ENCODE measurements at regions not wholly inside any gene's neighbourhood (a gene's known extent, or its start where the extent isn't known, plus 50 kb on each side); places are given as distances from the start of the nearest gene placed in this dataset.

GRCh38 chr2:238584617-238585016 lies 157.9 kb downstream of the ASB1 start:
- DNase-seq, result no peak

GRCh38 chr2:238585836-238586821 lies 159.4 kb downstream of the ASB1 start:
- no peak for DNase-seq

GRCh38 chr2:238586931-238587775 lies 160.4 kb downstream of the ASB1 start:
- no peak for DNase-seq

GRCh38 chr2:238587776-238588660 lies 161.3 kb downstream of the ASB1 start:
- DNase-seq, result no peak

- DNase-seq, result no peak
Observed at GRCh38 chr2:238589591-238590460, 163.1 kb downstream of the ASB1 start.

- no peak for DNase-seq
Observed at GRCh38 chr2:238591732-238592131, 165.0 kb downstream of the ASB1 start.

GRCh38 chr2:238593236-238593635 lies 166.5 kb downstream of the ASB1 start:
- DNase-seq, result no peak

GRCh38 chr2:238593678-238594077 lies 167.0 kb downstream of the ASB1 start:
- DNase-seq, result no peak

- no peak for DNase-seq
Observed at GRCh38 chr2:238594796-238595749, 168.3 kb downstream of the ASB1 start.

- DNase-seq, result no peak
Observed at GRCh38 chr2:238595750-238596570, 169.2 kb downstream of the ASB1 start.

- no peak for DNase-seq
Observed at GRCh38 chr2:238596571-238597551, 170.1 kb downstream of the ASB1 start.

- DNase-seq, result no peak
Observed at GRCh38 chr2:238597638-238598528, 171.2 kb downstream of the ASB1 start.

- no peak for DNase-seq
Observed at GRCh38 chr2:238598802-238599530, 172.2 kb downstream of the ASB1 start.

- DNase-seq, result no peak
Observed at GRCh38 chr2:238599549-238600505, 173.1 kb downstream of the ASB1 start.

All from central memory CD4-positive, alpha-beta T cell (primary cell).